ENCODE measurements at regions not wholly inside any gene's neighbourhood (a gene's known extent, or its start where the extent isn't known, plus 50 kb on each side); places are given as distances from the start of the nearest gene placed in this dataset.

- peaks cover 33% of the 10 kb centered on the region for H3K36me3 Mint-ChIP-seq
- H3K9me3 Mint-ChIP-seq: peaks cover 26% of the 10 kb centered on the region
- DNase-seq (ENCODE audit: low spot score): no peak
- H3K27ac Mint-ChIP-seq: peak overlapping the region; percentile 73 to 77
- H3K4me1 Mint-ChIP-seq (ENCODE audit: low read depth in 2 of 2): peaks cover 51 to 58% of the 10 kb centered on the region in 2 donors
- no peaks in the 10 kb centered on the region for H3K27me3 Mint-ChIP-seq
- no peak for ATAC-seq
- no peak overlapping the region for H3K4me3 Mint-ChIP-seq
These were observed 95.8 kb downstream of the S1PR1 start for GRCh38 chr1:101332633-101333032.

GRCh38 chr1:101333186-101333585 lies 96.4 kb downstream of the S1PR1 start:
- DNase-seq (ENCODE audit: low spot score) (no peak), ATAC-seq (no peak)
- H3K27me3 Mint-ChIP-seq: no peaks in the 10 kb centered on the region
- peaks cover 33% of the 10 kb centered on the region for H3K36me3 Mint-ChIP-seq
- H3K4me1 Mint-ChIP-seq (ENCODE audit: low read depth in 2 of 2): peaks cover 57 to 59% of the 10 kb centered on the region in 2 donors
- H3K27ac Mint-ChIP-seq: peak overlapping the region; percentile 73 to 77
- H3K4me3 Mint-ChIP-seq: no peak overlapping the region
- H3K9me3 Mint-ChIP-seq: peaks cover 26% of the 10 kb centered on the region

GRCh38 chr1:101337968-101338367 lies 101.1 kb downstream of the S1PR1 start:
- H3K4me3 Mint-ChIP-seq: peak overlapping the region; percentile 66
- no peak for DNase-seq (ENCODE audit: low spot score)
- peaks cover 10% of the 10 kb centered on the region for H3K9me3 Mint-ChIP-seq
- ATAC-seq: peak; percentile 71 to 75
- H3K36me3 Mint-ChIP-seq: peaks cover 23% of the 10 kb centered on the region
- H3K4me1 Mint-ChIP-seq (ENCODE audit: low read depth in 2 of 2): peaks cover 40 to 59% of the 10 kb centered on the region in 2 donors
- peak overlapping the region; percentile 53 to 89 for H3K27ac Mint-ChIP-seq
- H3K27me3 Mint-ChIP-seq: no peaks in the 10 kb centered on the region

GRCh38 chr1:101338714-101339430 lies 102.1 kb downstream of the S1PR1 start:
- DNase-seq (ENCODE audit: low spot score): peak; percentile 65
- Mint-ChIP-seq H3K9me3 (peaks cover 19% of the 10 kb centered on the region), H3K27ac (peak overlapping the region; percentile 53 to 89), H3K4me1 (ENCODE audit: low read depth in 2 of 2) (peaks cover 42 to 62% of the 10 kb centered on the region in 2 donors), H3K4me3 (peak overlapping the region; percentile 66), H3K36me3 (peaks cover 30% of the 10 kb centered on the region), H3K27me3 (no peaks in the 10 kb centered on the region)
- ATAC-seq: peak; percentile 91 to 94

GRCh38 chr1:101344745-101345144 lies 107.9 kb downstream of the S1PR1 start:
- ATAC-seq (no peak), DNase-seq (ENCODE audit: low spot score) (no peak)
- H3K36me3 Mint-ChIP-seq: peaks cover 19% of the 10 kb centered on the region
- peaks cover 15% of the 10 kb centered on the region for H3K9me3 Mint-ChIP-seq
- no peaks in the 10 kb centered on the region for H3K27me3 Mint-ChIP-seq
- H3K4me1 Mint-ChIP-seq (ENCODE audit: low read depth in 2 of 2): peaks cover 51 to 66% of the 10 kb centered on the region in 2 donors
- peak overlapping the region; percentile 27 to 90 for H3K27ac Mint-ChIP-seq
- peak overlapping the region; percentile 28 for H3K4me3 Mint-ChIP-seq

- DNase-seq (ENCODE audit: low spot score) (no peak), ATAC-seq (no peak)
- Mint-ChIP-seq H3K4me1 (ENCODE audit: low read depth in 2 of 2) (peaks cover 60 to 64% of the 10 kb centered on the region in 2 donors), H3K27ac (peak overlapping the region; percentile 47 to 55), H3K27me3 (no peaks in the 10 kb centered on the region), H3K36me3 (peaks cover 19% of the 10 kb centered on the region), H3K9me3 (peaks cover 15% of the 10 kb centered on the region), H3K4me3 (peak overlapping the region; percentile 55)
These were observed 109.6 kb downstream of the S1PR1 start for GRCh38 chr1:101346419-101346818.

GRCh38 chr1:101356013-101356412 lies 119.2 kb downstream of the S1PR1 start:
- Mint-ChIP-seq H3K9me3 (no peaks in the 10 kb centered on the region), H3K27me3 (no peaks in the 10 kb centered on the region), H3K4me3 (no peak overlapping the region), H3K27ac (no peak overlapping the region), H3K4me1 (ENCODE audit: low read depth in 2 of 2) (peaks cover 19 to 23% of the 10 kb centered on the region in 2 donors), H3K36me3 (no peaks in the 10 kb centered on the region)
- DNase-seq (ENCODE audit: low spot score) (no peak), ATAC-seq (no peak)

GRCh38 chr1:101356604-101357443 lies 120.0 kb downstream of the S1PR1 start:
- H3K36me3 Mint-ChIP-seq: no peaks in the 10 kb centered on the region
- ATAC-seq: peak in 1 of 2 donors; percentile 32
- H3K4me3 Mint-ChIP-seq: no peak overlapping the region
- no peaks in the 10 kb centered on the region for H3K27me3 Mint-ChIP-seq
- no peaks in the 10 kb centered on the region for H3K9me3 Mint-ChIP-seq
- H3K27ac Mint-ChIP-seq: peak overlapping the region in 1 of 2 donors; percentile 66
- no peak for DNase-seq (ENCODE audit: low spot score)
- peaks cover 11 to 15% of the 10 kb centered on the region in 2 donors for H3K4me1 Mint-ChIP-seq (ENCODE audit: low read depth in 2 of 2)

GRCh38 chr1:101357444-101357986 lies 120.7 kb downstream of the S1PR1 start:
- peak; percentile 75 for DNase-seq (ENCODE audit: low spot score)
- Mint-ChIP-seq H3K4me1 (ENCODE audit: low read depth in 2 of 2) (peaks cover 7 to 13% of the 10 kb centered on the region in 2 donors), H3K4me3 (no peak overlapping the region), H3K27ac (peak overlapping the region in 1 of 2 donors; percentile 66), H3K36me3 (no peaks in the 10 kb centered on the region), H3K27me3 (no peaks in the 10 kb centered on the region), H3K9me3 (no peaks in the 10 kb centered on the region)
- ATAC-seq: peak; percentile 92 to 94

- Mint-ChIP-seq H3K36me3 (no peaks in the 10 kb centered on the region), H3K4me1 (ENCODE audit: low read depth in 2 of 2) (peaks cover 20 to 28% of the 10 kb centered on the region in 2 donors)
These were observed 123.7 kb downstream of the S1PR1 start for GRCh38 chr1:101360506-101360905.

GRCh38 chr1:101363891-101364318 lies 127.1 kb downstream of the S1PR1 start:
- Mint-ChIP-seq H3K27me3 (no peaks in the 10 kb centered on the region), H3K27ac (no peak overlapping the region), H3K9me3 (no peaks in the 10 kb centered on the region), H3K36me3 (no peaks in the 10 kb centered on the region), H3K4me1 (ENCODE audit: low read depth in 2 of 2) (peaks cover 10 to 21% of the 10 kb centered on the region in 2 donors), H3K4me3 (no peak overlapping the region)
- ATAC-seq (peak in 1 of 2 donors; percentile 46), DNase-seq (ENCODE audit: low spot score) (no peak)

More at GRCh38 chr1:101360506-101360905, 123.7 kb downstream of the S1PR1 start:
- no peak overlapping the region for H3K27ac Mint-ChIP-seq
- DNase-seq (ENCODE audit: low spot score) (no peak), ATAC-seq (no peak)
- H3K9me3 Mint-ChIP-seq: no peaks in the 10 kb centered on the region
- H3K27me3 Mint-ChIP-seq: no peaks in the 10 kb centered on the region
- no peak overlapping the region for H3K4me3 Mint-ChIP-seq

- H3K9me3 Mint-ChIP-seq: no peaks in the 10 kb centered on the region
- DNase-seq (ENCODE audit: low spot score) (no peak), ATAC-seq (no peak)
- peaks cover 10 to 21% of the 10 kb centered on the region in 2 donors for H3K4me1 Mint-ChIP-seq (ENCODE audit: low read depth in 2 of 2)
- H3K27me3 Mint-ChIP-seq: no peaks in the 10 kb centered on the region
- no peak overlapping the region for H3K4me3 Mint-ChIP-seq
- H3K36me3 Mint-ChIP-seq: no peaks in the 10 kb centered on the region
- no peak overlapping the region for H3K27ac Mint-ChIP-seq
These were observed 127.7 kb downstream of the S1PR1 start for GRCh38 chr1:101364370-101365120.

- DNase-seq (ENCODE audit: low spot score) (no peak), ATAC-seq (no peak)
- H3K9me3 Mint-ChIP-seq: no peaks in the 10 kb centered on the region
- no peaks in the 10 kb centered on the region for H3K36me3 Mint-ChIP-seq
- no peak overlapping the region for H3K4me3 Mint-ChIP-seq
- H3K27ac Mint-ChIP-seq: no peak overlapping the region
- H3K27me3 Mint-ChIP-seq: no peaks in the 10 kb centered on the region
- H3K4me1 Mint-ChIP-seq (ENCODE audit: low read depth in 2 of 2): peaks cover 10 to 21% of the 10 kb centered on the region in 2 donors
These were observed 128.4 kb downstream of the S1PR1 start for GRCh38 chr1:101365186-101365585.
